ENCODE measurements at regions not wholly inside any gene's neighbourhood (a gene's known extent, or its start where the extent isn't known, plus 50 kb on each side); places are given as distances from the start of the nearest gene placed in this dataset.
"Not testable (repeated sequence)": the region's sequence is repeated elsewhere in the genome, so short reads cannot be mapped to it uniquely, and the experiment has no call there.

GRCh38 chr2:61675204-61675603, 137.0 kb upstream of the XPO1 start:
- DNase-seq (ENCODE audit: low read depth in 3 of 3): no peak

- DNase-seq (ENCODE audit: low read depth in 3 of 3): no peak
Measured at GRCh38 chr2:61671561-61672315, 133.6 kb upstream of the XPO1 start.

GRCh38 chr2:61670591-61671501, 132.7 kb upstream of the XPO1 start:
- DNase-seq (ENCODE audit: low read depth in 3 of 3): no peak

GRCh38 chr2:61664190-61664589, 126.0 kb upstream of the XPO1 start:
- DNase-seq (ENCODE audit: low read depth in 3 of 3): no peak

- DNase-seq (ENCODE audit: low read depth in 3 of 3): no peak
Measured at GRCh38 chr2:61662990-61663389, 124.8 kb upstream of the XPO1 start.

- no peak for DNase-seq (ENCODE audit: low read depth in 3 of 3)
Measured at GRCh38 chr2:61660511-61661388, 122.6 kb upstream of the XPO1 start.

GRCh38 chr2:61658841-61659780, 121.0 kb upstream of the XPO1 start:
- no peak for DNase-seq (ENCODE audit: low read depth in 3 of 3)

- DNase-seq (ENCODE audit: low read depth in 3 of 3): not testable (repeated sequence)
Measured at GRCh38 chr2:61649946-61650345, 111.8 kb upstream of the XPO1 start.

- DNase-seq (ENCODE audit: low read depth in 3 of 3): no peak
Measured at GRCh38 chr2:61649021-61649420, 110.9 kb upstream of the XPO1 start.

GRCh38 chr2:61647044-61647443, 108.9 kb upstream of the XPO1 start:
- no peak for DNase-seq (ENCODE audit: low read depth in 3 of 3)

GRCh38 chr2:61645911-61646310, 107.8 kb upstream of the XPO1 start:
- DNase-seq (ENCODE audit: low read depth in 3 of 3): no peak

- DNase-seq (ENCODE audit: low read depth in 3 of 3): not testable (repeated sequence)
Measured at GRCh38 chr2:61643153-61643552, 105.0 kb upstream of the XPO1 start.

- DNase-seq (ENCODE audit: low read depth in 3 of 3): no peak
Measured at GRCh38 chr2:61640406-61640805, 102.2 kb upstream of the XPO1 start.

- no peak for DNase-seq (ENCODE audit: low read depth in 3 of 3)
Measured at GRCh38 chr2:61639721-61640120, 101.6 kb upstream of the XPO1 start.

- no peak for DNase-seq (ENCODE audit: low read depth in 3 of 3)
Measured at GRCh38 chr2:61636686-61637085, 98.5 kb upstream of the XPO1 start.

- DNase-seq (ENCODE audit: low read depth in 3 of 3): no peak
Measured at GRCh38 chr2:61634512-61634911, 96.4 kb upstream of the XPO1 start.

- no peak for DNase-seq (ENCODE audit: low read depth in 3 of 3)
Measured at GRCh38 chr2:61633250-61633649, 95.1 kb upstream of the XPO1 start.

- DNase-seq (ENCODE audit: low read depth in 3 of 3): no peak
Measured at GRCh38 chr2:61632276-61633169, 94.4 kb upstream of the XPO1 start.

- DNase-seq (ENCODE audit: low read depth in 3 of 3): no peak
Measured at GRCh38 chr2:61631321-61631720, 93.2 kb upstream of the XPO1 start.

GRCh38 chr2:61626827-61627226, 88.7 kb upstream of the XPO1 start:
- DNase-seq (ENCODE audit: low read depth in 3 of 3): no peak
